ENCODE measurements at regions not wholly inside any gene's neighbourhood (a gene's known extent, or its start where the extent isn't known, plus 50 kb on each side); places are given as distances from the start of the nearest gene placed in this dataset.

DNA sequence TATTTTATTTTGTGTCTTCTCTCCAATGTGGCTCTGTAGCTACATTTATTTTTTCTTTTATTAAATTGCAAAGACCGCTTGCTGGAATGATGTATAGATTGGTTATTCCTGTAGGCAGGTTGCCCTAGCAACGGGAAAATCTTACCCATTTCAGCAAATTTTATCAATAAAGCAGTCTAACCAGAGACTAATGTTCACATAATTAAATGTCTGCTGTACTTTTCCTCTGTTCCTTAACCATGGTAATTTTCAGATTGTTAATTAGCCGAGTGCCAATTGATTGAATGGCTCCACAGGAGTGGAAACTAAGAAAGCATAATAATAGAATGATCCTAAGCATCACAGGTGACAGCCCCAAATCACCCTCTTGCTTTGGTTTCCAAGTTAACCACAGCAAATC is 134.8 kb downstream of the BASP1 start:
- H3K79me2 ChIP-seq (ENCODE audit: insufficient read depth, low read length), result no peaks in the 10 kb centered on the region

DNA sequence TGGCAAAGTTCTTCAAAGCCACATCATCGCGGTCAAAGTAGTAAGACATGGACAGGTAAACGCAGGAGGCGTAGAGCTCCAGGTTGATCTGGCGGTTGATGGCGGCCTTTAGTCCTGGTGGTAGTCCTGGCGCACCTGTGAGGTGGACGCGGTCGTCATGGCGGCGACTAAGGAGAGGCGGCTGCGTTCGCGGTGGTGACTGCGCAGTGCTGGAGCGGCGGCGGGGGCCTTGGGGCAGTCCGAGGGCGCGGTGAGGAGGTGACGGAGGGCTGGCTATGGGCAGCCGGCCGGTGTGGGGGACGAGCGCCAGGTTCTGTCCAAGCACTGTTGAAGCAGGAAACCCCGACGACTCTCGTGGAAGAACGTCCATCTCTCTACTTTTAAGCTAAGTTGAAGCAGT is 136.8 kb downstream of the BASP1 start:
- Histone ChIP-seq H3K79me2 (ENCODE audit: insufficient read depth, low read length) (no peaks in the 10 kb centered on the region), H3K27ac (ENCODE audit: low read depth, low read length) (no peak overlapping the region), H3K4me3 (ENCODE audit: insufficient read depth, low read length, poor library complexity, severe bottlenecking) (no peak overlapping the region), H3K9me3 (ENCODE audit: insufficient read depth, low read length) (peaks cover 4% of the 10 kb centered on the region; the same call in 1 of the 2 replicates), H3K9ac (ENCODE audit: low read length) (no peak overlapping the region), H3K27me3 (ENCODE audit: low read length) (no peaks in the 10 kb centered on the region), H3F3A (ENCODE audit: insufficient read depth) (no peaks in the 10 kb centered on the region), H3K4me2 (ENCODE audit: low read depth, low read length, poor library complexity, severe bottlenecking) (no peak overlapping the region), H3K36me3 (ENCODE audit: low read length) (no peaks in the 10 kb centered on the region), H2AFZ (ENCODE audit: low read depth, low read length, severe bottlenecking) (no peak overlapping the region), H3K9me2 (replicated peaks; ENCODE audit: insufficient read depth, low read length) (no peaks in the 10 kb centered on the region), H4K20me1 (ENCODE audit: low read depth, low read length) (no peaks in the 10 kb centered on the region)
- TF ChIP-seq EZH2phosphoT487 (conservative IDR thresholded peaks at IDR 0.05; ENCODE audit: low read length), result no peak
- TF ChIP-seq, protein P1, sequence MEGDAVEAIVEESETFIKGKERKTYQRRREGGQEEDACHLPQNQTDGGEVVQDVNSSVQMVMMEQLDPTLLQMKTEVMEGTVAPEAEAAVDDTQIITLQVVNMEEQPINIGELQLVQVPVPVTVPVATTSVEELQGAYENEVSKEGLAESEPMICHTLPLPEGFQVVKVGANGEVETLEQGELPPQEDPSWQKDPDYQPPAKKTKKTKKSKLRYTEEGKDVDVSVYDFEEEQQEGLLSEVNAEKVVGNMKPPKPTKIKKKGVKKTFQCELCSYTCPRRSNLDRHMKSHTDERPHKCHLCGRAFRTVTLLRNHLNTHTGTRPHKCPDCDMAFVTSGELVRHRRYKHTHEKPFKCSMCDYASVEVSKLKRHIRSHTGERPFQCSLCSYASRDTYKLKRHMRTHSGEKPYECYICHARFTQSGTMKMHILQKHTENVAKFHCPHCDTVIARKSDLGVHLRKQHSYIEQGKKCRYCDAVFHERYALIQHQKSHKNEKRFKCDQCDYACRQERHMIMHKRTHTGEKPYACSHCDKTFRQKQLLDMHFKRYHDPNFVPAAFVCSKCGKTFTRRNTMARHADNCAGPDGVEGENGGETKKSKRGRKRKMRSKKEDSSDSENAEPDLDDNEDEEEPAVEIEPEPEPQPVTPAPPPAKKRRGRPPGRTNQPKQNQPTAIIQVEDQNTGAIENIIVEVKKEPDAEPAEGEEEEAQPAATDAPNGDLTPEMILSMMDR (IDR thresholded peaks at IDR 0.05; ENCODE audit: insufficient read depth, low read length, poor library complexity, severe bottlenecking), result no peak

More for the DNA sequence above, 134.8 kb downstream of the BASP1 start:
- Histone ChIP-seq H4K20me1 (ENCODE audit: low read depth, low read length) (no peaks in the 10 kb centered on the region), H3F3A (ENCODE audit: insufficient read depth) (no peaks in the 10 kb centered on the region), H3K27ac (ENCODE audit: low read depth, low read length) (no peak overlapping the region), H3K9me3 (ENCODE audit: insufficient read depth, low read length) (peaks cover 4% of the 10 kb centered on the region; the same call in 1 of the 2 replicates), H3K4me2 (ENCODE audit: low read depth, low read length, poor library complexity, severe bottlenecking) (no peak overlapping the region), H3K36me3 (ENCODE audit: low read length) (no peaks in the 10 kb centered on the region), H3K9ac (ENCODE audit: low read length) (no peak overlapping the region), H2AFZ (ENCODE audit: low read depth, low read length, severe bottlenecking) (no peak overlapping the region), H3K4me3 (ENCODE audit: insufficient read depth, low read length, poor library complexity, severe bottlenecking) (no peak overlapping the region), H3K27me3 (ENCODE audit: low read length) (no peaks in the 10 kb centered on the region), H3K9me2 (replicated peaks; ENCODE audit: insufficient read depth, low read length) (no peaks in the 10 kb centered on the region)
- TF ChIP-seq, protein P1 (IDR thresholded peaks at IDR 0.05; ENCODE audit: insufficient read depth, low read length, poor library complexity, severe bottlenecking), result no peak
- TF ChIP-seq EZH2phosphoT487 (conservative IDR thresholded peaks at IDR 0.05; ENCODE audit: low read length), result no peak

DNA sequence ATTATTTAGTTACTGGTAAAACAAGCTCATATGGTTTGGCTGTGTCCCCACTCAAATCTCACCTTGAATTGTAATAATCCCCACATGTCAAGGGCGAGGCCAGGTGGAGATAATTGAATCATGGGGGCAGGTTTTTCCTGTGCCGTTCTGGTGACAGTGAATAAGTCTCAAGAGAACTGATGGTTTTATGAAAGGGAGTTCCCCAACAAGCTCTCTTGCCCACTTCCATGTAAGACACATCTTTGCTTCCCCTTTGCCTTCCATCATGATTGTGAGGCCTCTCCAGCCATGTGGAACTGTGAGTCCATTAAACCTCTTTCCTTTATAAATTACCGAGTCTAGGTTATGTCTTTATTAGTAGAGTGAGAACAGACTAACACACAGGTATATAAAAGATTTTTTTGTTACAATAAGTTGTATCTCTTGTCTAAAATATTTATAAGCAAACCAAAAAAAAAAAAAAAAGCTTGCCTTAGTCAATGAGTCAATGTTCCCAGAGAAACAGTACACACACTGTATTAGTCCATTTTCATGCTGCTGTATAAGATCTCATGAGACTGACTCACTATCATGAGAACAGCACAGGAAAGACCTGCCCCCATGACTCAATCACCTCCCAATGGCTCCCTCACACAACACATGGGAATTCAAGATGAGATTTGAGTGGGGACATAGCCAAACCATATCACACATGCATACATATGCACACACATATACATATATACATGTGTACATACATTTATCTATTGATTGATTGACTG is 138.3 kb downstream of the BASP1 start:
- H3F3A ChIP-seq (ENCODE audit: insufficient read depth), result no peaks in the 10 kb centered on the region
- H3K27ac ChIP-seq (ENCODE audit: low read depth, low read length), result no peak overlapping the region
- no peaks in the 10 kb centered on the region for H3K9me2 ChIP-seq (replicated peaks; ENCODE audit: insufficient read depth, low read length)
- no peak overlapping the region for H3K4me3 ChIP-seq (ENCODE audit: insufficient read depth, low read length, poor library complexity, severe bottlenecking)
- H3K79me2 ChIP-seq (ENCODE audit: insufficient read depth, low read length), result no peaks in the 10 kb centered on the region
- H2AFZ ChIP-seq (ENCODE audit: low read depth, low read length, severe bottlenecking), result no peak overlapping the region
- no peaks in the 10 kb centered on the region for H3K27me3 ChIP-seq (ENCODE audit: low read length)
- H3K36me3 ChIP-seq (ENCODE audit: low read length), result no peaks in the 10 kb centered on the region
- H4K20me1 ChIP-seq (ENCODE audit: low read depth, low read length), result no peaks in the 10 kb centered on the region
- no peak overlapping the region for H3K9ac ChIP-seq (ENCODE audit: low read length)
- peaks cover 4% of the 10 kb centered on the region; the same call in 1 of the 2 replicates for H3K9me3 ChIP-seq (ENCODE audit: insufficient read depth, low read length)
- no peak overlapping the region for H3K4me2 ChIP-seq (ENCODE audit: low read depth, low read length, poor library complexity, severe bottlenecking)
- TF ChIP-seq, protein P1 (IDR thresholded peaks at IDR 0.05; ENCODE audit: insufficient read depth, low read length, poor library complexity, severe bottlenecking), result no peak
- no peak for TF ChIP-seq EZH2phosphoT487 (conservative IDR thresholded peaks at IDR 0.05; ENCODE audit: low read length)

Measured in SU-DHL-6 (cell line).